Trophoblast cell (in vitro differentiated cells and primary cell): ENCODE measurements at regions not wholly inside any gene's neighbourhood (a gene's known extent, or its start where the extent isn't known, plus 50 kb on each side); places are given as distances from the start of the nearest gene placed in this dataset.
A peak's percentile ranks its signal among the peaks of the same experiment; 100 is the strongest.

Experiments used
- DNase-seq, 2 donors: peaks; one replicate each; pipeline ENCODE4 v3.0.0-alpha.2; 2016
- H2AFZ ChIP-seq: 2 replicates; pipeline ENCODE4 v1.6.1; 2013; ENCODE audit warnings: low read length, moderate library complexity, mild to moderate bottlenecking; ENCODE audit not compliant: insufficient read depth, poor library complexity
- H2AK5ac ChIP-seq: 2 replicates; pipeline ENCODE4 v1.6.1; 2013; ENCODE audit warnings: mild to moderate bottlenecking, low read length
- H2BK120ac ChIP-seq: 2 replicates; pipeline ENCODE4 v1.6.1; 2013; ENCODE audit warnings: low read length, mild to moderate bottlenecking, moderate library complexity; ENCODE audit not compliant: insufficient read depth, poor library complexity
- H2BK12ac ChIP-seq: 2 replicates; pipeline ENCODE4 v1.6.1; 2013; ENCODE audit warnings: mild to moderate bottlenecking, low read length, moderate library complexity
- H2BK5ac ChIP-seq: 2 replicates; pipeline ENCODE4 v1.6.1; 2013; ENCODE audit warnings: low read length, low read depth, moderate library complexity, mild to moderate bottlenecking; ENCODE audit not compliant: poor library complexity
- H3K14ac ChIP-seq: 2 replicates; pipeline ENCODE4 v1.6.1; 2013; ENCODE audit warnings: mild to moderate bottlenecking, low read length
- H3K18ac ChIP-seq: 2 replicates; pipeline ENCODE4 v1.6.1; 2013; ENCODE audit warnings: mild to moderate bottlenecking, low read length
- H3K23ac ChIP-seq: 2 replicates; pipeline ENCODE4 v1.6.1; 2013; ENCODE audit warnings: low read length
- H3K27ac ChIP-seq: 2 replicates; pipeline ENCODE4 v1.5.1; 2013; ENCODE audit warnings: low read depth, mild to moderate bottlenecking, inconsistent platforms, low read length, moderate library complexity
- H3K27me3 ChIP-seq: 2 replicates; pipeline ENCODE4 v1.6.1; 2013; ENCODE audit warnings: inconsistent platforms, mild to moderate bottlenecking, low read length, moderate library complexity; ENCODE audit not compliant: insufficient read depth
- H3K36me3 ChIP-seq, 2 experiments: 1 replicate in 1 of 2; 2 replicates in 1 of 2; pipeline ENCODE4 v1.6.1; 2013; ENCODE audit warnings: low read length in 2 of 2, mild to moderate bottlenecking in 2 of 2, moderate library complexity in 1 of 2; ENCODE audit not compliant: insufficient read depth in 2 of 2, control insufficient read depth in 1 of 2
- H3K4ac ChIP-seq: 2 replicates; pipeline ENCODE4 v1.6.1; 2013; ENCODE audit warnings: low read depth, mild to moderate bottlenecking, low read length, moderate library complexity
- H3K4me1 ChIP-seq, 2 experiments: 1 replicate in 1 of 2; 2 replicates in 1 of 2; pipeline ENCODE4 v1.6.1; 2013; ENCODE audit warnings: low read length in 2 of 2, mild to moderate bottlenecking in 2 of 2, moderate library complexity in 1 of 2; ENCODE audit not compliant: insufficient read depth in 2 of 2, control insufficient read depth in 1 of 2
- H3K4me2 ChIP-seq: 2 replicates; pipeline ENCODE4 v1.6.1; 2013; ENCODE audit warnings: inconsistent platforms, mild to moderate bottlenecking, low read length, moderate library complexity
- H3K4me3 ChIP-seq: 2 replicates; pipeline ENCODE4 v1.5.1; 2013; ENCODE audit warnings: mild to moderate bottlenecking, low read depth, low read length, inconsistent platforms
- H3K79me1 ChIP-seq: one replicate; pipeline ENCODE4 v1.6.1; 2013; ENCODE audit warnings: low read length
- H3K79me2 ChIP-seq: 2 replicates; pipeline ENCODE4 v1.6.1; 2013; ENCODE audit warnings: low read length, mild to moderate bottlenecking; ENCODE audit not compliant: control insufficient read depth, insufficient read depth, poor library complexity
- H3K9ac ChIP-seq: 2 replicates; pipeline ENCODE4 v1.6.1; 2013; ENCODE audit warnings: mild to moderate bottlenecking, low read length
- H3K9me3 ChIP-seq: 2 replicates; pipeline ENCODE4 v1.6.1; 2013; ENCODE audit warnings: low read depth, mild to moderate bottlenecking, control low read depth, inconsistent platforms, low read length; ENCODE audit not compliant: insufficient read depth
- H4K12ac ChIP-seq: 2 replicates; pipeline ENCODE4 v1.6.1; 2013; ENCODE audit warnings: low read depth, mild to moderate bottlenecking, low read length, moderate library complexity
- H4K8ac ChIP-seq: 2 replicates; pipeline ENCODE4 v1.6.1; 2013; ENCODE audit warnings: low read depth, mild to moderate bottlenecking, low read length, moderate library complexity
- H4K91ac ChIP-seq: one replicate; pipeline ENCODE4 v1.6.1; 2013; ENCODE audit warnings: low read depth, mild to moderate bottlenecking, low read length, moderate library complexity
- WGBS: extraction: QIAGEN DNeasy Blood & Tissue Kit; methylation state at CpG from one replicate; pipeline ENCODE4 v1.1.7; 2013; ENCODE audit warnings: missing lambda C conversion rate; ENCODE audit not compliant: insufficient read length, insufficient coverage; ENCODE audit errors: extremely low coverage; 5-methylcytosine and 5-hydroxymethylcytosine counted together

- H2BK5ac ChIP-seq, result no peak overlapping the region
Measured at GRCh38 chrX:110951472-110952269, 144.3 kb upstream of the PAK3 start.

DNA sequence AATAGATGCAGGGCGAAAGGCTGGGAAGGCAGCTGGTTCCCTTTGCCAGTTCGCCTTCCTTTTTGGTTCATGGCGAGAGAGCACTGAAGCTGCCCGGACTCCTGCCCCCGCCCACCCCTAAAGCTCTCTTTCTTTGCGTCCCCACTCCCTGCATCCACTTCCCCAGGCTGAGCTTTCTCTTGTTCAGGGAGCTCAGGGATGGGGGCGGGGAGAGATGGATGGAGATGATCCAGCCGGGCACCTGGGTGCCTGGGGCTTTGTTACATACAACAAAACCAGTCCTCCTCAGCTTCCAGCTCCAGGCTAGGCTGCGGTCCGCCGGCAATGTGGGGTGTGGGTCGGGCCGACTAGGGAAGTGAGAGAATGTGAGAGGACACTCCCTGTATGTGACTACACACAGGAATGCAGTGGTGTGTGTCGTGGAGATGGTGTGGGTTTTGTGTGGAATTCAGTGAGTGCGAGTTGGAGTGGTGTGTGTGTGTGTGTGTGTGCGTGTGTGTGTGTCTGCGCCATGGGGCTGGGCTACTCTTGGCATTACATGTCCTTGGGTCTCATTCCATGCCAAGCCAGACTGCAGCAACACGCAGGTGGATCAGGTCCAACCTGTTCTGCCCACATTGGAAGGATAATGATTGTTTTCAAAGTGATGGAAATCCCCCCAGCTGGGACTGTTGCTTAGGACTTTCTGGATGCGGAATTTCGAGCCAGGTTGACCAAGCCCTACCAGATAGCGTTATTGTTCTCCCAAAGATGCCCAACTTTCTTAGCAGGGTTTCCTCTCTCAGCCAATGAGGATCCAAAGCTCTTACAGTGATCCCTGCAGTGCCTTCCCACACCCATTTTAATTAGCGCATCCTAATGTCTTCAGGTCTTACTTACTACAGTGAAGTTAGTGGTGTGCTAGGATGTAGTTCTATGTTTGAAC lies 149.4 kb upstream of the CHRDL1 start:
- no peaks in the 10 kb centered on the region for H3K79me2 ChIP-seq
- no CpG with 5 or more reads among the region's 22 CpGs for WGBS
- H3K36me3 ChIP-seq, result no peaks in the 10 kb centered on the region
- H3K4me2 ChIP-seq, result peak overlapping the region; percentile 56
- H2AK5ac ChIP-seq, result no peak overlapping the region
- no peak overlapping the region for H3K18ac ChIP-seq
- DNase-seq, result peak; percentile 61 to 79
- H3K27ac ChIP-seq, result no peak overlapping the region
- H2AFZ ChIP-seq, result no peak overlapping the region
- H4K12ac ChIP-seq, result no peak overlapping the region
- H4K91ac ChIP-seq, result no peak overlapping the region
- H3K4ac ChIP-seq, result no peak overlapping the region
- no peaks in the 10 kb centered on the region for H3K79me1 ChIP-seq
- no peak overlapping the region for H3K4me3 ChIP-seq
- no peak overlapping the region for H3K9ac ChIP-seq
- no peaks in the 10 kb centered on the region for H3K27me3 ChIP-seq
- no peaks in the 10 kb centered on the region for H3K9me3 ChIP-seq
- H3K14ac ChIP-seq, result no peak overlapping the region
- no peak overlapping the region for H2BK12ac ChIP-seq
- H2BK120ac ChIP-seq, result no peak overlapping the region
- H2BK5ac ChIP-seq, result no peak overlapping the region
- no peak overlapping the region for H3K23ac ChIP-seq
- peaks cover 3 to 10% of the 10 kb centered on the region in 2 experiments for H3K4me1 ChIP-seq
- H4K8ac ChIP-seq, result no peak overlapping the region

More at GRCh38 chrX:110951472-110952269, 144.3 kb upstream of the PAK3 start:
- Histone ChIP-seq H3K9me3 (no peaks in the 10 kb centered on the region), H2BK12ac (no peak overlapping the region), H3K4me1 (no peaks in the 10 kb centered on the region), H3K27ac (no peak overlapping the region), H3K14ac (no peak overlapping the region), H3K4me2 (no peak overlapping the region), H3K9ac (no peak overlapping the region), H4K12ac (no peak overlapping the region), H3K23ac (no peak overlapping the region), H3K79me1 (no peaks in the 10 kb centered on the region), H3K36me3 (no peaks in the 10 kb centered on the region), H3K18ac (no peak overlapping the region), H3K4me3 (no peak overlapping the region), H2AK5ac (no peak overlapping the region), H3K27me3 (no peaks in the 10 kb centered on the region), H3K79me2 (no peaks in the 10 kb centered on the region), H4K91ac (no peak overlapping the region), H2AFZ (no peak overlapping the region), H2BK120ac (no peak overlapping the region), H4K8ac (no peak overlapping the region), H3K4ac (no peak overlapping the region)
- no peak for DNase-seq
- WGBS, result no CpG with 5 or more reads among the region's 6 CpGs

GRCh38 chrX:110944311-110944750 lies 148.7 kb upstream of the CHRDL1 start:
- H3K23ac ChIP-seq, result no peak overlapping the region
- peaks cover 3 to 10% of the 10 kb centered on the region in 2 experiments for H3K4me1 ChIP-seq
- H3K4ac ChIP-seq, result no peak overlapping the region
- H4K91ac ChIP-seq, result no peak overlapping the region
- WGBS, result no CpG with 5 or more reads among the region's 25 CpGs
- no peak overlapping the region for H2AFZ ChIP-seq
- no peak overlapping the region for H3K27ac ChIP-seq
- H3K27me3 ChIP-seq, result no peaks in the 10 kb centered on the region
- no peaks in the 10 kb centered on the region for H3K36me3 ChIP-seq
- H2BK12ac ChIP-seq, result no peak overlapping the region
- no peaks in the 10 kb centered on the region for H3K79me1 ChIP-seq
- H3K14ac ChIP-seq, result no peak overlapping the region
- no peak for DNase-seq
- no peak overlapping the region for H3K18ac ChIP-seq
- H2AK5ac ChIP-seq, result no peak overlapping the region
- H3K79me2 ChIP-seq, result no peaks in the 10 kb centered on the region
- H2BK120ac ChIP-seq, result no peak overlapping the region
- no peak overlapping the region for H2BK5ac ChIP-seq
- H3K9me3 ChIP-seq, result no peaks in the 10 kb centered on the region
- no peak overlapping the region for H4K8ac ChIP-seq
- H3K4me2 ChIP-seq, result peak overlapping the region; percentile 56
- no peak overlapping the region for H4K12ac ChIP-seq
- peak overlapping the region; percentile 59 for H3K4me3 ChIP-seq
- H3K9ac ChIP-seq, result no peak overlapping the region

GRCh38 chrX:110941906-110942305 lies 146.3 kb upstream of the CHRDL1 start:
- Histone ChIP-seq H3K4me1 (peaks cover 3 to 10% of the 10 kb centered on the region in 2 experiments), H2AFZ (no peak overlapping the region), H4K91ac (no peak overlapping the region), H3K18ac (no peak overlapping the region), H2BK120ac (no peak overlapping the region), H2AK5ac (no peak overlapping the region), H3K79me2 (no peaks in the 10 kb centered on the region), H3K36me3 (no peaks in the 10 kb centered on the region), H4K8ac (no peak overlapping the region), H3K79me1 (no peaks in the 10 kb centered on the region), H3K27me3 (no peaks in the 10 kb centered on the region), H3K4me2 (no peak overlapping the region), H3K27ac (no peak overlapping the region), H2BK12ac (no peak overlapping the region), H3K4me3 (no peak overlapping the region), H2BK5ac (no peak overlapping the region), H3K9me3 (no peaks in the 10 kb centered on the region), H3K14ac (no peak overlapping the region), H4K12ac (no peak overlapping the region), H3K4ac (no peak overlapping the region), H3K23ac (no peak overlapping the region), H3K9ac (no peak overlapping the region)
- no peak for DNase-seq
